Breast epithelium (tissue), 4 donors: ENCODE measurements at regions not wholly inside any gene's neighbourhood (a gene's known extent, or its start where the extent isn't known, plus 50 kb on each side); places are given as distances from the start of the nearest gene placed in this dataset.

Source experiments
- DNase-seq, 2 donors: peaks; one replicate each; pipeline ENCODE4 v3.0.0-alpha.2; 2019; ENCODE audit warnings: low spot score in 2 of 2
- H3K27ac ChIP-seq, 2 donors: fragments of 200-600 bp; sonication (generic) in 1 of 2; one replicate each; pipeline ENCODE4 v1.5.1; 2016 to 2019; ENCODE audit warnings: mild to moderate bottlenecking in 1 of 2
- H3K27me3 ChIP-seq, 2 donors: fragments of 200-600 bp; sonication (generic) in 1 of 2; one replicate each; pipeline versions ENCODE4 v1.5.1 to v1.6.0; 2017 to 2019; ENCODE audit warnings: control low read depth in 1 of 2, mild to moderate bottlenecking in 1 of 2
- H3K36me3 ChIP-seq: fragments of 200-600 bp; one replicate; pipeline ENCODE4 v1.5.1; 2019
- H3K4me1 ChIP-seq, 2 donors: fragments of 200-600 bp; sonication (generic); one replicate each; pipeline ENCODE4 v1.5.1; 2016 to 2019; ENCODE audit warnings: control low read depth in 1 of 2
- H3K4me3 ChIP-seq, 3 donors: fragments of 200-600 bp; sonication (generic); 1 replicate in 2 of 3; 2 replicates in 1 of 3; pipeline ENCODE4 v1.5.1; 2016 to 2019; ENCODE audit warnings: mild to moderate bottlenecking in 3 of 3, moderate library complexity in 2 of 3
- H3K9me3 ChIP-seq, 2 donors: fragments of 200-600 bp; sonication (generic) in 1 of 2; one replicate each; pipeline ENCODE4 v1.5.1; 2016 to 2019; ENCODE audit warnings: control low read depth in 1 of 2
- POLR2A ChIP-seq: fragments of 450-650 bp; IDR thresholded peaks from one replicate; pipeline ENCODE4 v1.6.1; 2016; ENCODE audit warnings: antibody characterized with exemption, mild to moderate bottlenecking, moderate library complexity
- POLR2AphosphoS5 ChIP-seq, 3 donors: sonication (generic); formaldehyde crosslinking; IDR thresholded peaks; one replicate each; pipeline ENCODE4 v1.6.1; 2017; ENCODE audit warnings: antibody characterized with exemption in 3 of 3
- intact Hi-C: fragments of 100-400 bp; cut with DNase I; formaldehyde crosslinking; loops from one replicate; pipeline ENCODE4 v1.15.1; 2023; ENCODE audit warnings: low total_unique reads
- TF ChIP-seq, protein P1 (sequence below), 3 donors: fragments of 450-650 bp; IDR thresholded peaks; one replicate each; pipeline ENCODE4 v1.5.1; 2016 to 2017; ENCODE audit warnings: antibody characterized with exemption in 3 of 3, mild to moderate bottlenecking in 3 of 3, moderate library complexity in 3 of 3

GRCh38 chr5:4909086-4909485 lies 231.0 kb upstream of the ADAMTS16 start:
- Histone ChIP-seq H3K27me3 (no peaks in the 10 kb centered on the region), H3K4me1 (no peaks in the 10 kb centered on the region), H3K4me3 (no peak overlapping the region), H3K27ac (no peak overlapping the region), H3K36me3 (no peaks in the 10 kb centered on the region), H3K9me3 (no peaks in the 10 kb centered on the region)
- TF ChIP-seq, protein P1, sequence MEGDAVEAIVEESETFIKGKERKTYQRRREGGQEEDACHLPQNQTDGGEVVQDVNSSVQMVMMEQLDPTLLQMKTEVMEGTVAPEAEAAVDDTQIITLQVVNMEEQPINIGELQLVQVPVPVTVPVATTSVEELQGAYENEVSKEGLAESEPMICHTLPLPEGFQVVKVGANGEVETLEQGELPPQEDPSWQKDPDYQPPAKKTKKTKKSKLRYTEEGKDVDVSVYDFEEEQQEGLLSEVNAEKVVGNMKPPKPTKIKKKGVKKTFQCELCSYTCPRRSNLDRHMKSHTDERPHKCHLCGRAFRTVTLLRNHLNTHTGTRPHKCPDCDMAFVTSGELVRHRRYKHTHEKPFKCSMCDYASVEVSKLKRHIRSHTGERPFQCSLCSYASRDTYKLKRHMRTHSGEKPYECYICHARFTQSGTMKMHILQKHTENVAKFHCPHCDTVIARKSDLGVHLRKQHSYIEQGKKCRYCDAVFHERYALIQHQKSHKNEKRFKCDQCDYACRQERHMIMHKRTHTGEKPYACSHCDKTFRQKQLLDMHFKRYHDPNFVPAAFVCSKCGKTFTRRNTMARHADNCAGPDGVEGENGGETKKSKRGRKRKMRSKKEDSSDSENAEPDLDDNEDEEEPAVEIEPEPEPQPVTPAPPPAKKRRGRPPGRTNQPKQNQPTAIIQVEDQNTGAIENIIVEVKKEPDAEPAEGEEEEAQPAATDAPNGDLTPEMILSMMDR (IDR thresholded peaks at IDR 0.05) = no peak
- TF ChIP-seq POLR2A (no peak), POLR2AphosphoS5 (IDR thresholded peaks at IDR 0.05) (no peak)
- DNase-seq = no peak
- intact Hi-C loops = no loop called here

GRCh38 chr5:4911646-4912403 lies 228.3 kb upstream of the ADAMTS16 start:
- Histone ChIP-seq H3K27me3 (no peaks in the 10 kb centered on the region), H3K27ac (no peak overlapping the region), H3K36me3 (no peaks in the 10 kb centered on the region), H3K9me3 (no peaks in the 10 kb centered on the region), H3K4me3 (no peak overlapping the region), H3K4me1 (no peaks in the 10 kb centered on the region)
- TF ChIP-seq POLR2AphosphoS5 (IDR thresholded peaks at IDR 0.05) (no peak), POLR2A (no peak)
- TF ChIP-seq, protein P1 (IDR thresholded peaks at IDR 0.05) = no peak
- intact Hi-C loops = no loop called here
- DNase-seq = no peak

- no peaks in the 10 kb centered on the region for H3K4me1 ChIP-seq
- no peaks in the 10 kb centered on the region for H3K27me3 ChIP-seq
- H3K9me3 ChIP-seq = no peaks in the 10 kb centered on the region
- intact Hi-C loops = no loop called here
- TF ChIP-seq POLR2AphosphoS5 (IDR thresholded peaks at IDR 0.05) (no peak), POLR2A (no peak)
- TF ChIP-seq, protein P1 (IDR thresholded peaks at IDR 0.05) = no peak
- no peaks in the 10 kb centered on the region for H3K36me3 ChIP-seq
- no peak overlapping the region for H3K4me3 ChIP-seq
- H3K27ac ChIP-seq = no peak overlapping the region
- DNase-seq = no peak
Observed at GRCh38 chr5:4921929-4922328, 218.2 kb upstream of the ADAMTS16 start.

GRCh38 chr5:4924577-4924976 lies 215.6 kb upstream of the ADAMTS16 start:
- TF ChIP-seq, protein P1 (IDR thresholded peaks at IDR 0.05) = no peak
- TF ChIP-seq POLR2AphosphoS5 (IDR thresholded peaks at IDR 0.05) = no peak
- TF ChIP-seq POLR2A = no peak
- intact Hi-C loops = no loop called here
- Histone ChIP-seq H3K27me3 (no peaks in the 10 kb centered on the region), H3K4me3 (no peak overlapping the region), H3K36me3 (no peaks in the 10 kb centered on the region), H3K27ac (no peak overlapping the region), H3K4me1 (no peaks in the 10 kb centered on the region), H3K9me3 (no peaks in the 10 kb centered on the region)
- DNase-seq = no peak

DNA sequence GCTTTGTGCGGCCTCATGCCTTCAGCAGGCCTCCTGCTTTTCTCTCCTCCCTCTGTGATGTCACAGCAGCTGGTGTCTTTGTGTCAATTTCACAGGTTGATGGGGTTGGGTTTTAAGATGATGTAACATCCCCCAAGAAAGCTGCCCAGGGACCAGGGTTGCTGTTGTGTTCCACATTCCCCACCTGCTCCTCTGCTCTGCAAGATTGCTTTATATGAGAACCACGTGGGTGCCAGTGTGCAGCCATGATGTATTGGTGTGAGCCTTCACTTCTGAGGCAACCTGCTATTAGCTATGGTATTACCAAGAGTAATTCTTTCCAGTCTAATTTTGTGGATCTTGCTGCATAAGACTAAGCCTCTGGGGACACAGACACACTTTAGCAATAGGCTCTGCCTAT lies 213.0 kb upstream of the ADAMTS16 start:
- no peaks in the 10 kb centered on the region for H3K4me1 ChIP-seq
- H3K4me3 ChIP-seq = no peak overlapping the region
- no peak for DNase-seq
- no peaks in the 10 kb centered on the region for H3K27me3 ChIP-seq
- no peaks in the 10 kb centered on the region for H3K9me3 ChIP-seq
- H3K27ac ChIP-seq = no peak overlapping the region
- intact Hi-C loops = no loop called here
- TF ChIP-seq POLR2A = no peak
- TF ChIP-seq, protein P1 (IDR thresholded peaks at IDR 0.05) = no peak
- TF ChIP-seq POLR2AphosphoS5 (IDR thresholded peaks at IDR 0.05) = no peak
- H3K36me3 ChIP-seq = no peaks in the 10 kb centered on the region
